HG02973 (cell line): ENCODE measurements at regions not wholly inside any gene's neighbourhood (a gene's known extent, or its start where the extent isn't known, plus 50 kb on each side); places are given as distances from the start of the nearest gene placed in this dataset.
A peak's percentile ranks its signal among the peaks of the same experiment; 100 is the strongest.

Experiments used
- ATAC-seq: cut with Tn5 transposase; IDR thresholded peaks from one replicate; pipeline ENCODE4 v1.9.1; 2021; ENCODE audit warnings: moderate library complexity; ENCODE audit not compliant: unreplicated experiment

- no peak for ATAC-seq
These were observed 271.2 kb upstream of the MDFIC2 start for GRCh38 chr3:70583682-70584081.

- ATAC-seq, result no peak
These were observed 270.4 kb upstream of the MDFIC2 start for GRCh38 chr3:70582803-70583202.

DNA sequence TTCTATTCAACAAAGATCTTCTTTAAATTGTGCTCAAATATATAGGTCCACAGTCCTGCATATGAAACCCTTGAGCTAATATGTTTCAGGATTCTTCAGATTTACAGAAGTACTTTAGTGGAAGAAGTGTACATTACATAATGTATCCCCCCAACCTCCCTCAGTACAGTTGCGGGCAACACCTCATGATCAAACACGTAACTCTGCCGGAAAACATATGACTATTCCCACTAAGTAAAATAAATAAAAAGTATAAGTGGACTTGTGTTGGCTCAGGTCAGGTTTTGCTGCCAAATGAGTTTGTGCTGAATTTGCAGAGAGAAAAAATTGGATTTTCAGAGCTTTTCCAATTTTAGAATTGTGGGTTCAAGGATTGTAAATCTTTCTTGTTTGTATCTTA, 267.6 kb upstream of the MDFIC2 start:
- ATAC-seq, result no peak

- no peak for ATAC-seq
These were observed 259.3 kb upstream of the MDFIC2 start for GRCh38 chr3:70571696-70572095.

GRCh38 chr3:70570584-70570983, 258.1 kb upstream of the MDFIC2 start:
- no peak for ATAC-seq

- no peak for ATAC-seq
These were observed 256.2 kb upstream of the MDFIC2 start for GRCh38 chr3:70568626-70569025.

DNA sequence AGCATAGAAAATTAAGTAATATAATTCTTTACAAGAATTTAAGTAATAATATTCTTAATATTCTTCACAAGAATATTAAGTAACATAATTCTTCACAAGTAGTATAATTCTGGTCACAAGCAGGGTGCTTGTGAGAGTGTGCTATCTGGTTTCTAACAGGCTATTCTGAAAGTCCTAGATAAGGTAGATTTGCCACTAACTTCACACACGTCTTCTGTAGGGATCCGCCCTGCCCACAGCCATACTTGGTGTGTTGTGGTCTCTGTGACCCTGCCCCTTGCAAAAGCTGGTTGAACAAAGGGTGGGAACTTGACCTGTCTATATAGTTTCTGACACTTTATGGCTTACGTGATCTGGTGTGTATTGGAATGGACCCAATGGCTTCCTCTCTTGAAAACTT, 253.4 kb upstream of the MDFIC2 start:
- no peak for ATAC-seq

DNA sequence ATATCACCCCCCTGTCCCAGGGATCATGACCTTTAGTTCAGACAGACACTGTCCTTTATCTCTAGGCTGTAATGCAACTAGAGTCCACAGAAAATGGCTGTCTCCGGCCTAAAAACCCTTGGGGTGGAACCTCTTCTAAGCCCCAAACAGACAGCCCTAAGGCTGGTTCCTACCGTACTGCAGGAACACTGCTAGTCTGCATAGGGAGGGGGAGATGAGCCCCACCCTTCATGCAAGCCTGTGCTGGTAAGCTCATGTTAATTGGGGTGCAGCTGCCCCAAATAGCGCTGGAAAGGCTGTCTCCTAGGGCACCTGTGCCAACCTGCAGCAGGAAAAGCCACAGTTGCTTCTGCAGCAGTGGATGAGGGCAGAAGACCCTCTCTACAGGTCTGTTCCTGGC, 252.1 kb upstream of the MDFIC2 start:
- ATAC-seq, result no peak

DNA sequence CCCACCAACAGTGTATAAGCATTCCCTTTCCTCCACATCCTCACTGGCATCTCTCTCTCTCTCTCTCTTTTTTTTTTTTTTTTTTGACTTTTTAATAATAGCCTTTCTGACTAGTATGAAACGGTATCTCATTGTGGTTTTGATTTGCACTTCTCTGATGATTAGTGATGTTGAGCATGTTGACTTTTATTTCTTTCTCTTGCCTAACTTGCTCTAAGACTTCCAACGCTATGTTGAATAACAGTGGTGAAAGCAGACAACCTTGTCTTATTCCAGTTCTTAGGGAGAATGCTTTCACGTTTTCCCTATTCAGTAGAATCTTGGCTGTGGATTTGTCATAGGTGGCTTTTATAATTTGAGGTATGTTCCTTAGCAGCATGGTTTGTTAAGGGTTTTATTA, 249.4 kb upstream of the MDFIC2 start:
- no peak for ATAC-seq

GRCh38 chr3:70558956-70559355, 246.5 kb upstream of the MDFIC2 start:
- ATAC-seq, result no peak

DNA sequence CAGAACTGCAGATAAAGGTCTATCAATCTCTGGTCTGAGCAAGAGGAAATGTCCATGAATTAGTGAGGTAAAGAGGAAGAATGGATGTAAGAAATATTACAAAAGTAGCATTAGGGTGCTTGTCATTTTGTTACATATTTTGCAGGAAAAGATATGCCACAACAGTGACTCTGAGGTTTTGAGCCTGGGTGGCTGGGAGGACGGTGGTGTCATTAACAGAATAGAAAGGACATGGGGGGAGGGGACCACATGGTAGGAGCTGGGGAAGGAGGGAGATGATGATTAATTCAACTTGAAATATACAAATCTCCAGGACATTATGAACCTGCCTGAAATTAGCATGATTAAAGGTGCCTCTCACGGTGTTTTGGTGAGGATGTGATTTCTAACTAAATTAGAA, 245.5 kb upstream of the MDFIC2 start:
- no peak for ATAC-seq

- no peak for ATAC-seq
These were observed 243.6 kb upstream of the MDFIC2 start for GRCh38 chr3:70556056-70556455.

GRCh38 chr3:70554170-70554569, 241.7 kb upstream of the MDFIC2 start:
- no peak for ATAC-seq

DNA sequence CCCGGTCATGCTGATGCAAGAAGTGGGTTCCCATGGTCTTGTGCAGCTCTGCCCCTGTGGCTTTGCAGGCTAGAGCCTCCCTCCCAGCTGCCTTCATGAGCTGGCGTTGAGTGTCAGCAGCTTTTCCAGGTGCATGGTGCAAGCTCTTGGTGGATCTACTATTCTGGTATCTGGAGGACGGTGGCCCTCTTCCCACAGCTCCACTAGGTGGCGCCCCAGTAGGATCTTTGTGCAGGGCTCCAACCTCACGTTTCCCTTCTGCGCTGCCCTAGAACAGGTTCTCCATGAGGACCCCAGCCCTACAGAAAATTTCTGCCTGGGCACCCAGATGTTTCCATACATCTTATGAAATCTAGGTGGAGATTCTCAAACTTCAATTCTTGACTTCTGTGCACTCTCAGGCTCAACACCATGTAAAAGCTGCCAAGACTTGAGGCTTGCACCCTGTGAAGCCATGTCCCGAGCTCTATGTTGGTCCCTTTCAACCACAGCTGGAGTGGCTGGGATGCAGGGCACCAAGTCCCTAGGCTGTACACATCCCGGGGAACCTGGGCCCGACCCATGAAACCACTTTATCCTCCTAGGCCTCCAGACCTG, 238.4 kb upstream of the MDFIC2 start:
- peak; percentile 95 for ATAC-seq

DNA sequence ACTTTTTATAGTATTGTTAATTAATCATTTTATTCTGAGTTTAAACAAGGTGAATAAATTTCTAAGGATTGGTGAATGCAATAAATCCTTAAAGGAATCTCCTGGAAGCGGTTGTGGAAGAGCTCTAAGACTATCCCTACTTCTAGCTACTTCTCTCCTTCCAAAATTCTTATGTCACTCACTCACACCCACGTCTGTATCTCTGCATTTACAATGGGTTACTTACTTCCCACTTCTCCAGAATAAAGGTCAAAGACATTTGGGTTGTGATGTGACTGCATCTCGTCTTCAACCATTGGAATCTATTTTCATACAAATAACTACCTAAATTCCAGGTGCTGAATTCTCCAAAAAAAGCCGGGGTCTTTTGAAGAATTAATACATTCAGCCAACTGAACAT, 234.2 kb upstream of the MDFIC2 start:
- no peak for ATAC-seq

DNA sequence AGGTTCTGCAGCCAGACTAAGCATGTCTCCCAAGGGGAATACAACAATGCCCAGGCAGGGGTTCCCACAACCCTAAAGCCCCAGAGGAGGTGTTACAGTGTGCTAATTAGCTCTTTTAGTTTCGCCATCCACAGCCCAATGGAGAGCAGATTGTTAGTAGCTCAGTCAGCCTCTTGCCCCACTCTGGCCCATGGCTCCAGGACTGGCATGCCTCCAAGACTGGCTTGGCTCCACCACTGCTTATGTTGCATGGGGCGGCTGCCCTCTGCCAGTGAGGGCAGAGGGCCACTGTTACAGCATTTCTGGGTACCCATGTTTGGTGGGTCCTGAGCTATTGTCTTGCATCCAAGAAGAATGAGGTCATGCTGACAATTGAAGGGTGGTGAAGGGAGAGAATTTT, 231.1 kb upstream of the MDFIC2 start:
- ATAC-seq, result no peak

- no peak for ATAC-seq
These were observed 227.5 kb upstream of the MDFIC2 start for GRCh38 chr3:70539908-70540307.

DNA sequence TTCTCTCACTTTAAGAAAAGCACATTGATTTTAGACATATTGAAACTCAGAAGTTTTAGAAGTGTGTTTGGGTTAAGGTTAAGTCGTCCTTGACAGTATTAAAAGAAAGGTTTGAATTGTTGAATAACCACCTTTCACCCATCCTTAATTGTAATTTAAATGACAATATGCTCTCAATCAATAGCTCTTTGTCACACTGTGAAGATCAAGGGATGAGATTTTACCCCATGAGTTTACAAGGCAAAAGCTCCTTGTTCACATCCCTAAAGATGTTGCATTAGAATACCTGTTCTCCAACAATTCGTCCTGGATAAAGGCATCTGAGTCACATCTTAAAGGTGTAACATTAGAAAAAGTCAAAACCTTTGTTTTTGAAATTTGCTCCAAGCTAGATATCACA, 220.4 kb upstream of the MDFIC2 start:
- no peak for ATAC-seq

- no peak for ATAC-seq
These were observed 219.5 kb upstream of the MDFIC2 start for GRCh38 chr3:70531838-70532489.

- ATAC-seq, result no peak
These were observed 218.7 kb upstream of the MDFIC2 start for GRCh38 chr3:70531063-70531657.

DNA sequence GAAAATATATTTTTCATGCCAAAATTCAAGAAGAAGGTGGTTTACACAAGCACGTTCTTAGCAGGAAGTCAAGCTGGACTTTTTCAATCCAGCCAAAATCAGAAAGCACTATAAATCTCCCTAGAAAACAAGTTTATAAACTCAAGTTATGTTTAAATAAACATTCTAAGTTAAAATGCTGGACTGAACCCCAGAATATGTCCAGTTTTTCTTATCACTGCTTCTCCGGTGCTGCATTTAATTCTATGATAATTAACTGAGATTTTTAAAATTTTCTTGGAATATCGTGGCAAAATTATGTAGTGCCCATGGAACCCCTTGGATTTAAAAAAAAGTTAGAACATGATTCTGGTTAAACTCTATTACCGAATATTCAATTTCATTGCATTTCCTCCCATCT, 218.2 kb upstream of the MDFIC2 start:
- no peak for ATAC-seq

DNA sequence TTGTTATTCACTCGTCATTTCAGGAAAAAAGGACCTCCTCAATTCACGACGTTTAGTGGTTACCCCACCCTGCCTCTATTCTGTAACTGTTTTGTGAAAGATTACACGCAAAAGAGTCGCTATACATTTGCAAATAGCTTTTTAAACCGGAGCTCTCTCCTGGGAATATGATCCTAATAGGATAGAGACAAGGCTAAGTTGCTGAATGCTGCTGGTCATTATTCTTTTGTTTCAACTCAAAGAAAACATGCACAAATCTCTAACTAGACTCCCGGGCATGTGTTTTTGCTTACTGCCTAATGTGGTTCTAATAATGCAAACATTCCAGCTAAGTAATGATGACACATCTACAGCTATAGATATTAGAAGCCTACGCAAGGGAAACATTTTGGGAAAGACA, 214.6 kb upstream of the MDFIC2 start:
- no peak for ATAC-seq
